Pancreas (tissue), 10 donors: ENCODE measurements at regions not wholly inside any gene's neighbourhood (a gene's known extent, or its start where the extent isn't known, plus 50 kb on each side); places are given as distances from the start of the nearest gene placed in this dataset.

Source experiments
- ATAC-seq, 4 donors: fragments of 200-7000 bp; cut with Tn5 transposase; one replicate each; pipeline versions ENCODE4 v1.8.0 to v1.9.1; 2020; ENCODE audit warnings: mild to moderate bottlenecking in 4 of 4, moderate library complexity in 4 of 4
- DNase-seq, 6 donors: peaks; one replicate each; pipeline ENCODE4 v3.0.0-alpha.2; 2020
- FAIRE-seq: peaks from 2 replicates; lab custom pipeline; 2012; peaks lifted over from hg19 to GRCh38; lab: Jason Lieb, UNC
- H3K27ac ChIP-seq, 4 donors: fragments of 200-600 bp; sonication (generic); 1 replicate in 3 of 4; 2 replicates in 1 of 4; pipeline versions ENCODE4 v1.5.0 to v1.8.0; 2020
- H3K27me3 ChIP-seq, 4 donors: fragments of 200-600 bp; one replicate each; pipeline ENCODE4 v1.8.0; 2021
- H3K36me3 ChIP-seq, 3 donors: fragments of 200-600 bp; sonication (generic) in 1 of 3; one replicate each; pipeline versions ENCODE4 v1.5.0 to v1.8.0; 2020 to 2021
- H3K4me1 ChIP-seq, 3 donors: fragments of 200-600 bp; one replicate each; pipeline ENCODE4 v1.8.0; 2021
- H3K4me3 ChIP-seq, 4 donors: fragments of 200-600 bp; sonication (generic) in 2 of 4; one replicate each; pipeline versions ENCODE4 v1.5.0 to v1.8.0; 2020 to 2021
- H3K9me3 ChIP-seq, 4 donors: fragments of 200-600 bp; one replicate each; pipeline ENCODE4 v1.8.0; 2021
- WGBS, 2 donors: extraction: QIAGEN DNeasy Blood & Tissue Kit; methylation state at CpG; one replicate each; pipeline ENCODE4 v1.1.7; 2013; 5-methylcytosine and 5-hydroxymethylcytosine counted together
- intact Hi-C, 3 donors: fragments of 100-400 bp; cut with DNase I; formaldehyde crosslinking; loops; one replicate each; pipeline versions ENCODE4 v1.11.1 to v1.14.2; 2022
- TF ChIP-seq, protein P1 (sequence below), 4 donors: fragments of 200-600 bp; sonication (generic) in 3 of 4; IDR thresholded peaks; one replicate each; pipeline versions ENCODE4 v1.5.0 to v1.8.0; 2021; ENCODE audit warnings: antibody characterized with exemption in 4 of 4
- donor health status: healthy with polysubstance abuse.
- donor health status: DM: no; HTN: no; CAD: no; lungs with moderate emphysema.
- donor health status: DM: no; HTN: no; CAD: no.
- donor health status: control.
- donor health status: control.
- donor health status: Bipolar disorder and iron deficiency.
- donor health status: DM: yes; HTN: yes; CAD: no.
- donor health status: DM: no; HTN: no; CAD: no.
- donor health status: DM: no; HTN: no; CAD: no.
- donor health status: DM: yes; HTN: yes; CAD: no.

DNA sequence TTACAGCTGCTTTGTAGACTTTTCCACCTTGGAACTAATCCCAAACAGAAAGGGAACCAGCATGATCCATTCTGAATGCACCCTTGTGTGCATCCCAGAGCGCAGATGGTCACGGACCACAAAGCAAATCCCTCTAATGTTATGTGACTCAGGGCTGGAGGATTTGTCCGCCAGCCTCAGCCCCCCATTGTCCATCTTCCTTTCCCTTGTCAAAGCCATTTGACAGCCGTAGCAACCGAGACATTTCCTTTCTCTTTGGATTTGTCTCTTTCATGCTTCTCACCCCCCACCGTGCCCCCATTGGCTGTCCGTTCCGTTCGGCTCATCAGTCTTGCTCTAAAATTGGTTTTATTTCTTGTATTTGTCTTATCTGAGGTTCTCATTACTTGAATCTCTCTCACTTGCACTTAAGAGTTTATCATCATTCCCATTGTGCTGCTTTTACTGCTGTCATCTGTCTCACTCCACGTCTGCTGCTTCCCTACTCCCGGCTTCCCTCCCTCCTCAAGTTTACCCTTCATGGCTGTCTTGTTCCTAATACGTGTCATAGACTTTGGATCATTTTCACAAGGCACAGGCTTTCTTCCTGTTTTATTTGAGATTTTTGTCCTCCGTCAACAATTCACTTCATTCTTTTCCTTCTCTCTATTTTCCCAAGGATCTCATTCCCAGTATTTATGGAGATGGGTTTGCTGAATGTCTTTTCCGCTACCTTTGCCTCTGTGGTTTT lies 163.4 kb upstream of the ERCC4 start:
- 57 to 70% methylated on average over 14 of the region's 14 CpGs for WGBS, 2 donors
- DNase-seq = no peak
- H3K4me1 ChIP-seq = no peaks in the 10 kb centered on the region
- no peak for FAIRE-seq
- TF ChIP-seq, protein P1, sequence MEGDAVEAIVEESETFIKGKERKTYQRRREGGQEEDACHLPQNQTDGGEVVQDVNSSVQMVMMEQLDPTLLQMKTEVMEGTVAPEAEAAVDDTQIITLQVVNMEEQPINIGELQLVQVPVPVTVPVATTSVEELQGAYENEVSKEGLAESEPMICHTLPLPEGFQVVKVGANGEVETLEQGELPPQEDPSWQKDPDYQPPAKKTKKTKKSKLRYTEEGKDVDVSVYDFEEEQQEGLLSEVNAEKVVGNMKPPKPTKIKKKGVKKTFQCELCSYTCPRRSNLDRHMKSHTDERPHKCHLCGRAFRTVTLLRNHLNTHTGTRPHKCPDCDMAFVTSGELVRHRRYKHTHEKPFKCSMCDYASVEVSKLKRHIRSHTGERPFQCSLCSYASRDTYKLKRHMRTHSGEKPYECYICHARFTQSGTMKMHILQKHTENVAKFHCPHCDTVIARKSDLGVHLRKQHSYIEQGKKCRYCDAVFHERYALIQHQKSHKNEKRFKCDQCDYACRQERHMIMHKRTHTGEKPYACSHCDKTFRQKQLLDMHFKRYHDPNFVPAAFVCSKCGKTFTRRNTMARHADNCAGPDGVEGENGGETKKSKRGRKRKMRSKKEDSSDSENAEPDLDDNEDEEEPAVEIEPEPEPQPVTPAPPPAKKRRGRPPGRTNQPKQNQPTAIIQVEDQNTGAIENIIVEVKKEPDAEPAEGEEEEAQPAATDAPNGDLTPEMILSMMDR (IDR thresholded peaks at IDR 0.05) = no peak
- H3K36me3 ChIP-seq = no peaks in the 10 kb centered on the region
- ATAC-seq = no peak
- intact Hi-C loops = no loop called here
- no peaks in the 10 kb centered on the region for H3K27me3 ChIP-seq
- H3K9me3 ChIP-seq = no peaks in the 10 kb centered on the region
- H3K27ac ChIP-seq = no peak overlapping the region
- no peak overlapping the region for H3K4me3 ChIP-seq

DNA sequence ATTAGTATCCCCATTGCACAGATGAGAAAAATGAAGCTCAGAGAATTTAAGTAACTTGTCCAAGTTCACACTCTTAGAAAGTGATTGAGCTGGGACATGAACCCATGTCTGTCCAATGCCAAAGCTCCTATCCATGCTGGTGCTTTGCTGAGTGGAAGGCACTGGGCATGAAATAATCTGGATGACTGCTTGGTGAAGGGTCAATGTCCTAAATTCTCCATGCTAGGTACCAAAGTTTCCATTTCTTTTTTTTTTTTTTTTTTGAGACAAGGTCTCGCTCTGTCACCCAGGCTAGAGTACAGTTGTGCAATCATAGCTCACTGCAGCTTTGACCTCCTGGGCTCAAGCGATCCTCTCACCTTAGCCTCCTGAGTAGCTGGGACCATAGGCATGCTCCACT lies 153.6 kb upstream of the ERCC4 start:
- no peak for FAIRE-seq
- DNase-seq = no peak
- Histone ChIP-seq H3K27me3 (no peaks in the 10 kb centered on the region), H3K4me3 (no peak overlapping the region), H3K4me1 (no peaks in the 10 kb centered on the region), H3K9me3 (no peaks in the 10 kb centered on the region), H3K27ac (no peak overlapping the region), H3K36me3 (no peaks in the 10 kb centered on the region)
- 71 to 75% methylated on average over 2 of the region's 2 CpGs for WGBS, 2 donors
- TF ChIP-seq, protein P1 (IDR thresholded peaks at IDR 0.05) = no peak
- ATAC-seq = no peak
- intact Hi-C loops = no loop called here

DNA sequence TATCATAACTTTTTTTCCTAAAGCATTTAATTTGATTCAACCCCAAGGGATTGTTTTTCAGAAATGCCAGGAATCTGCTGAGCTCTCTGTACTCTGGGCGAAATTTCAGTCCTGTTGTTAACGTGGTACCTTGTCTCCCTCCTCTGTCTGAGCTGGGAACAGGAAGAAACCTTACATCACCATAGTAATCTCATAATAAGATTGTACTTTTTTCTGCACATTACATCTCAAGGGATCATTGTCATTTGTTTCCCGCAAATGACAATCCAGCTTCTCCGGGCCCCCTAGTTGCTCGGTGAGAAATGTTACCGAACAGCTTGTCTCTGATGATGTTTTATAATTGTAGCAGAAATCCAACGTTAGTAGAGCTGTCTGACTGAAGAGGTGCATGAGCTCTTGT lies 152.7 kb upstream of the ERCC4 start:
- intact Hi-C loops = no loop called here
- Histone ChIP-seq H3K27me3 (peaks cover 0 to 2% (median 0%) of the 10 kb centered on the region in 4 donors), H3K9me3 (no peaks in the 10 kb centered on the region), H3K4me3 (no peak overlapping the region), H3K27ac (no peak overlapping the region), H3K4me1 (no peaks in the 10 kb centered on the region), H3K36me3 (no peaks in the 10 kb centered on the region)
- TF ChIP-seq, protein P1 (IDR thresholded peaks at IDR 0.05) = peak in 1 of 4 donors; percentile 7
- DNase-seq (no peak), ATAC-seq (peak in 3 of 4 donors; percentile 50 to 64 (median 54)), FAIRE-seq (no peak)
- WGBS, 2 donors = 26 to 35% methylated on average over 7 of the region's 7 CpGs

GRCh38 chr16:13768471-13768870 lies 151.5 kb upstream of the ERCC4 start:
- Histone ChIP-seq H3K36me3 (no peaks in the 10 kb centered on the region), H3K9me3 (no peaks in the 10 kb centered on the region), H3K27ac (no peak overlapping the region), H3K27me3 (peaks cover 0 to 4% (median 0%) of the 10 kb centered on the region in 4 donors), H3K4me3 (no peak overlapping the region), H3K4me1 (no peaks in the 10 kb centered on the region)
- intact Hi-C loops = no loop called here
- 38 to 49% methylated on average over 4 of the region's 4 CpGs for WGBS, 2 donors
- FAIRE-seq (no peak), ATAC-seq (no peak), DNase-seq (no peak)
- TF ChIP-seq, protein P1 (IDR thresholded peaks at IDR 0.05) = no peak

GRCh38 chr16:13770436-13770835 lies 149.5 kb upstream of the ERCC4 start:
- intact Hi-C loops = no loop called here
- no peak overlapping the region for H3K27ac ChIP-seq
- no peak for FAIRE-seq
- 78 to 91% methylated on average over 5 of the region's 5 CpGs for WGBS, 2 donors
- H3K36me3 ChIP-seq = no peaks in the 10 kb centered on the region
- no peaks in the 10 kb centered on the region for H3K4me1 ChIP-seq
- H3K27me3 ChIP-seq = peaks cover 0 to 4% (median 0%) of the 10 kb centered on the region in 4 donors
- H3K4me3 ChIP-seq = no peak overlapping the region
- TF ChIP-seq, protein P1 (IDR thresholded peaks at IDR 0.05) = no peak
- no peaks in the 10 kb centered on the region for H3K9me3 ChIP-seq
- no peak for DNase-seq
- no peak for ATAC-seq
